ENCODE measurements at regions not wholly inside any gene's neighbourhood (a gene's known extent, or its start where the extent isn't known, plus 50 kb on each side); places are given as distances from the start of the nearest gene placed in this dataset.

DNA sequence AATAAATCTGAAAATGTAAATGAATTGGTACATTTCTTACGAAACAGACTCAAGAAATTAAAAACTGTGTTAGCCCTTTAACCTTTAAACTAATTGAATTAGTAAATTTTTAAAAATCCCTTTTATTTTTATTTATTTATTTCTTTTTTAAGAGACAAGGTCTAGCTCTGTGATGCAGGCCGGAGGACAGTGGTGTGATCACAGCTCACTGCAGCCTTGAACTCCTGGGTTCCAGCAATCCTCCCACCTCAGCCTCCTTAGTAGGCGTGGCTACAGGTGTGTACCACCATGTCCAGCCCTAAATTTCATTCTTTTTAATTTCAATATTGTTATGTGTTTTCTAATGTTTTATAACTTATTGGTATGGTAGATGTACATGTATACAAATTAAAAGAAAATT is 72.6 kb downstream of the MYEOV start:
- no peak for DNase-seq

- DNase-seq: no peak
Measured at GRCh38 chr11:69367211-69367964, 73.4 kb downstream of the MYEOV start.

DNA sequence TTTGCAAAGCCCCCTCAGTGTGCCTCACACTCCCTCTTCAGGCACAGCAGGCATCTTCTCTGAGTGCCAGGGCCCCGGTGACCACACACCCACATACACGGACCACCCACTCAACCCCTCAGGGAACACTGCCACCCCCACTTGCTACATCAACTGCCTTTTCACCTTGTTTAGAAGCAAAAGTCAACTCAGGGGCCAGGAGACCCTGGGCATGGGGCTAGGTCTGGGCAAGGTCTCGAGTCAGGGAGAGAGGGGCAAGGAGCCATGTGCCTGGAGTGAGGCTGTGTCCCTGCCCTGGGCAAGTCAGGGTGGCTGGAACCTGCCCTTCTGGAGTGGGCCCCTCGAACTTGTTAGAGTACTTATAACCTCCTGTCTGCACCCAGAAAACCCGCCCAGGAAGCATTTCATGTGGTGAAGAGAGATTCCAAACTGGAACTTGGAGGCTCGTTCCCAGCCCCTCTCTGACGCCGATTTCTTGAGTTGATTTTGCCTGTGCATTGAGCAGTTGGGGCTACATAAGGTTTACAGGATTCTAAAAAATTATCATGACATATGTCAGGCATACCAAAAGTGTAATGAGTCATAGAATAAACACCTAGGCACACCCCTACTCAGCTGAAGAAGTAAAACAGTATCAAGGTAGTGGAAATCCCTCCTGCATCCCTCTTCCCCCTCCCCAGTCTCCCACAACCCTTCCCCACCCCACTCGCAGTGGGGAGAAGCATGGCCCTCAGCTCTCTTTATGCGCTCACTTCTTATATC is 74.3 kb downstream of the MYEOV start:
- DNase-seq: no peak

GRCh38 chr11:69369210-69369825 is 75.4 kb downstream of the MYEOV start:
- no peak for DNase-seq

DNA sequence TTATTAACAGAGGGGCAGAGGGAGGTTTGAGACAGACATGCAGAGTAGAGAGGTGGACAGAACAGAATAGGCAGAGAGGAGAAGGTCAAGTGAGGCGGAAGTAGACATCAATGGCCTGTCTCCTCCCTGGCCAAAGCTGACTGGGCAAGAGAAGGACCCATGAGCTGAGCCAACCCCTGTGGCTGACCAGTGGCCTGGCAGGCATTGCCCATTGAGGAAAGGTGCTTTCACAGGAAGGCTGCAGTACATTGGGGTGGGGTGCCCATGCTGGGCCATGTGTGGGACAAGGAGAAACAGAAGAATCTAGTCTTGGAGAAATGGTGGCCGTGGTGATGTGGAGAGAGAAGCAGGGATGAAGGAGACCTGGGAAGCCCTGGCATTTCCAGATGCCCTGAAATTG is 76.0 kb downstream of the MYEOV start:
- DNase-seq: no peak

DNA sequence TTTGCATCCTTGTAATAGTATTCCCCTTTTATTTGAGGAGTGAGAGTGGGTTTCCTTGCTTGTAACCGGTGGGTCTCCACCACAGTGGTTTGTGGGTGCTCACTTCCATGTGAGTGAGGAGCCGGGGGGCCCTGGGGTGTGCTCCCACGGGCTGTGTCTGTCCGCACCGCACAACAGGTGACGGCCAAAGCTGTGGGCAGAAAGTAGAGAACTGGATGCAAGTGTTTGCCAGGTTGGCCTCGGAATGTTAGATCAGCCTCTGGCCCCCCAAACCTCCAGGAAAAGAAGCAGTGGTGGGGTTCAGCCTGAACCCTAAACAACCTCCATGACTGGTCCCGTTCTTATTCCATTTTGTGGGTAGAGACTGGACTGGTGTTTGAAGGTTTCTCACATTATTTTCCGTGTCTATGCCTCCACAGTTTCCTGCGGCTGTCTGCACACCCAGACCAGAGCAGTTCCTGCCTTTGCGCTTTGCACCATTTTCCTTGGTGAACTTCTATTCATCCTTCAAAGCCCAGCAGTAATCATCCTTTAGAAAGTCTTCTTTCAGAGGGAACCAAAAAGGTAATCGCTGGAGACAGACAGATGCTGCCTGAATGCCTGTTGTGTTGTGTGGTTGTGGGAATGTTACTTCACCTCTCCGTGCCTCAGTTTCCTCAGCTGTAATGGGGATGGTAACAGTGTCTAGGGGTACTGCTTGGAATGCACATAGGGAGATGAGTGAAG is 77.2 kb downstream of the MYEOV start:
- DNase-seq: no peak

- no peak for DNase-seq
Measured at GRCh38 chr11:69371731-69372588, 78.0 kb downstream of the MYEOV start.

DNA sequence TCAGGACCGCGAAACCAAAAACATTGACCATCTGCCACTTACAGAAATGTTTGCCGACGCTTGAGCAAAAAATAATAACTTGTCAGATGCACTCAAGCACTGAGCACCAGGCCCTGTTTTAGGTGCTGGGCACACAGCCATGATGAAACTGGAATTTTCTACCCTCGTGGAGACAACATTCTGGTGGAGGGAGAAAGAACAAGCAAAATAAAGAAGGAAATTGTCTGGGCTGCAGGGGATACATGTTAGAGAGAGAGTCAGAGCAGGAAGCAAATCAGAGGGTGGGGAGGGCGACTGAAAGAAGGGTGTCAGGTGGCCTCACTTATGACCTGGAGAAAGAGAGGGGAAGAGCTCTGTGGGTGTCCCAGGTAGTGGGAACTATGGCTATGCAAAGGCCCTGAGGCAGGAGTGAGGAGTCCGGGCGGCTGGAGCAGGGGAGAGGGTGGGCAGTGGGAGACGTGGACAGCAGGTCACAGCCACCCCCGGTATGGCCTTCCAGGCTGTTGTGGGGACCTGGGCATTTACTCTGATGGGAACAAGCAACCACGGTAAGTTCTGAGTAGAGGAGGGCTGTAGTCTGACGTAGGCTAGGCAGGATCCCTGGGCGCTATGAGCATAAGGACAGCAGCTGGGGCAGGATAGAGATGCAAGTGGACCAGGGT is 78.8 kb downstream of the MYEOV start:
- DNase-seq: no peak

DNA sequence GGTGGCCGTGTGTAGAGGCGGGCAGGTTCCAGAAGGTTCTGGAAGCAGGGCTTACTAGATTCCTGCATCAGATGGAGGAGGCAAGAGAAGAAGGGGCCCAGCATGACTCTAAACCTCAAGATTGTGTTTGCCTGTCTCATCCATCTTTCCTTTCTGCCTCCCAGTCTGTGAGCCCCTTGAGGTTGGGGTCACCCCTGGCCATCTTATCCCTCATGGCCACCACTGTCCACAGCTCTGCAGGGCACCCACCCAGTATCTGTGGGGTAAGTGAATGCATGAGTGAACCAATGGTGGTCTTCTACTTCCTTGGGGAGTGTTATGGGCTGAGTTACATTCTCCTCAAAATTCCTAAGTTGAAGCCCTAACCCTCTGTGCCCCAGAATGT is 79.3 kb downstream of the MYEOV start:
- DNase-seq: no peak

- no peak for DNase-seq
Measured at GRCh38 chr11:69374110-69374945, 80.4 kb downstream of the MYEOV start.

- DNase-seq: no peak
Measured at GRCh38 chr11:69374946-69375310, 81.0 kb downstream of the MYEOV start.

GRCh38 chr11:69375316-69376154 is 81.6 kb downstream of the MYEOV start:
- DNase-seq: no peak

GRCh38 chr11:69376155-69377028 is 82.4 kb downstream of the MYEOV start:
- no peak for DNase-seq

- no peak for DNase-seq
Measured at GRCh38 chr11:69377029-69377952, 83.3 kb downstream of the MYEOV start.

DNA sequence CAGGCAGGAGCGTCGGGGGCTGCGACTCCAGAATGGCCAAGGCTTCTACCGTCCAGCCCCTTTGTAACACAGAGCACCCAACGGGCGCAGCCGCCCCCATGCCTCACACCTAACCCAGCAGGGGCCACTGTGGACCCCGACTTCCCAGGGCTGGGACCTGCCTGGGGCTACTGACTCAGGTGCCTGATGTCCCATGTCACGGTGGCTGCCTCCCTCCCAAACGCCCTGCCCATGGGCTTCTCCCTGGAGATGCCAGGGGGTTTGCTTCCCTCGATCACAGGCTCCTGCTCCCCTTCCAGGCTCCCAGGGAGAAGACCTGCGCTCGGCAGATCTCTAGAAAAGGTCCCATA is 84.0 kb downstream of the MYEOV start:
- DNase-seq: no peak

DNA sequence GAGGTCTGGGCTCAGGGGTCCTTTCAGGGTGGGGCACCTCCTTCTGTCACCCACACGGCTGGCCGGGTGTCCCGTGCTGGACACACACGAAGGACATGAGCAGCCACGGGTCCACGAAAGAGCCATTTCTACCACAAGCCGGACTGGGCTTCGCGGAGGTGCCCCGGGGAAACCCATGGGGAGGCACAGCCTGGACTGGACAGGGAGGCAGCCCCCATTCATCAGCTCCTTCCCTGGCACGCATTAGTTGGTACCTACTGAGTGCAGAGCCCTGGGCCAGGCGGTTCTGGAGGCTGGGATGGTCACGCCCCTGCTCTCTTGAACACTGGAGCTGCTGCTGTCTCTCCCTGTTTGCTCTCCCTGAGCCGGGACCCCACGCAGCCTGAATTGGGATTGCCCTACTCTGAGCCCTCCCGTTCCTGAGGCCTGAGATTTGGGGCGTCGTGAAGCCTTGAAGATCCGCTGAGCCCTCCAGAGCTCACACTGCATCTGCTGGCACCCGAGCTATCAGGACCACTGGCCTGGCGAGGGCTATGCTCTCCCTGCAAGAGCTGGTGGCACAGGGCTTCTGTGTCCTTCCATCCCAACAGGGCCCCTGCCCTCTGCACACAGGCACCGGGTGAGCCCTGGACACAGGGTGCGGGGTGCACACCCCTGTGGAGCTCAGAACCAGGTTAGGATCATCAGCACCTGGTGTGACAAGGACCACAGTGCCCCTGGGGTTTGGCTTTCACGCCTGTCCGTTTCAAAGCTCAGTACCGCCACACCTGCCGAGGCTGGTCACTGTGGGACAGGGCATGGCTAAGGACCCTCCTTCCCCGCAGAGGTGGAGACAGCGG is 84.6 kb downstream of the MYEOV start:
- DNase-seq: no peak

- DNase-seq: no peak
Measured at GRCh38 chr11:69380451-69380901, 86.5 kb downstream of the MYEOV start.

Data from CD4-positive, alpha-beta T cell treated with Interferon alpha-2 for 1 hour (primary cell).